ENCODE measurements at regions not wholly inside any gene's neighbourhood (a gene's known extent, or its start where the extent isn't known, plus 50 kb on each side); places are given as distances from the start of the nearest gene placed in this dataset.

DNA sequence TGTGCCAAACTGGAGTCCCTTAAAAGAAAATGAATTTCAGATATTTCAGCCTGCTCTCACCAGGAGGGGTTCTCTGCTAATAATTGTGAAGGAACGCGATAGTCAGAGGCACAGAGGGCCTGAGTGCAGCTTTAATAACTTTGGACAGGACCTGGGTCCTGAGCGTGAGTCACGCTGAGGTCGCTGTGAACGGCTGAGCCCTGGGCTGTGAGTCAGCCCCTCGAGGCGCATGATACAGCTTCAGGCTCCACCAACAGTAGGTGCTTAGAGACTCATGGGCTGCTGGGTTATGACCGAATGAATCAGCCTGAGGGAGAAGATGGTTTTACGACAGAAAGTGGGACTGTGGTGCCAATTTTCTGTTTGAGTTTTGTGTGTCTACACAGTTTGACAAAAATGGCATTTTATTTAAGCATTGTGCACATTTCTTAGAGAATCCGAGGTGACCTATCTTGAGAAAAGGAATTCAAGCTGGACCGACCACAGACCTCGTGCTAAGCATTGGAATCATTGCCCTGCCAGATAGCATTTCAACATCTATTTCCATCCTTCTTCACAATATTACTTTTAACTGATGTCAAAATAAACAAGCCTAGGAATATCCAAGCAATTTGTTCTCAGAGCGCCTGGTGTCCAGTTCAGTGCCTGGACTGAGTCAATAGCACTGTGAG, 183.0 kb downstream of the THBS2 start:
- Histone ChIP-seq H3K36me3 (no peaks in the 10 kb centered on the region), H3K4me1 (no peaks in the 10 kb centered on the region), H3K27ac (no peak overlapping the region), H3K9me3 (no peaks in the 10 kb centered on the region), H3K4me3 (no peak overlapping the region), H3K27me3 (no peaks in the 10 kb centered on the region)
- TF ChIP-seq, protein P1, sequence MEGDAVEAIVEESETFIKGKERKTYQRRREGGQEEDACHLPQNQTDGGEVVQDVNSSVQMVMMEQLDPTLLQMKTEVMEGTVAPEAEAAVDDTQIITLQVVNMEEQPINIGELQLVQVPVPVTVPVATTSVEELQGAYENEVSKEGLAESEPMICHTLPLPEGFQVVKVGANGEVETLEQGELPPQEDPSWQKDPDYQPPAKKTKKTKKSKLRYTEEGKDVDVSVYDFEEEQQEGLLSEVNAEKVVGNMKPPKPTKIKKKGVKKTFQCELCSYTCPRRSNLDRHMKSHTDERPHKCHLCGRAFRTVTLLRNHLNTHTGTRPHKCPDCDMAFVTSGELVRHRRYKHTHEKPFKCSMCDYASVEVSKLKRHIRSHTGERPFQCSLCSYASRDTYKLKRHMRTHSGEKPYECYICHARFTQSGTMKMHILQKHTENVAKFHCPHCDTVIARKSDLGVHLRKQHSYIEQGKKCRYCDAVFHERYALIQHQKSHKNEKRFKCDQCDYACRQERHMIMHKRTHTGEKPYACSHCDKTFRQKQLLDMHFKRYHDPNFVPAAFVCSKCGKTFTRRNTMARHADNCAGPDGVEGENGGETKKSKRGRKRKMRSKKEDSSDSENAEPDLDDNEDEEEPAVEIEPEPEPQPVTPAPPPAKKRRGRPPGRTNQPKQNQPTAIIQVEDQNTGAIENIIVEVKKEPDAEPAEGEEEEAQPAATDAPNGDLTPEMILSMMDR (IDR thresholded peaks at IDR 0.05): no peak
- DNase-seq: no peak
- ATAC-seq: peak; percentile 78
- intact Hi-C loops (cut with DNase I): no loop called here

DNA sequence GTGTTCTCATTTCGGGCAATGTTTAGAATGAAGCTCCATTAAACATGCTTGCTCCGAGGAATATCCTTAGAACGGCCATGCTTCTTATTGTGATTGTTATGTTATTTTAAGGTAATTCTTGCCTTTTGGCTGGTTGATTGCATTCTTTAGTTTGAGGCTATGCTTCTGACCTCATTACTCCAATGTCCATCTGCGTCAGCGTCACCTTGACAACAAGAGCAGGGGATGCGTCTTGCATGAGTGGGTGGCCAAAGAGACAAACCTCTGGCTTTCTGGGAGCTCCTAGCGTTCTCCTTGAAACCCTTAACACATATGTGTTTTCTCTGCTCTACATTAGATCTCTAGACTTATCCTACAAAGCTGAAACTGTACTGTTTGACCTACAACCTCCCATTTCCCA, 184.3 kb downstream of the THBS2 start:
- Histone ChIP-seq H3K4me1 (no peaks in the 10 kb centered on the region), H3K9me3 (no peaks in the 10 kb centered on the region), H3K27ac (no peak overlapping the region), H3K36me3 (no peaks in the 10 kb centered on the region), H3K4me3 (no peak overlapping the region), H3K27me3 (no peaks in the 10 kb centered on the region)
- intact Hi-C loops (cut with DNase I): no loop called here
- DNase-seq (no peak), ATAC-seq (no peak)
- TF ChIP-seq, protein P1 (IDR thresholded peaks at IDR 0.05): no peak

DNA sequence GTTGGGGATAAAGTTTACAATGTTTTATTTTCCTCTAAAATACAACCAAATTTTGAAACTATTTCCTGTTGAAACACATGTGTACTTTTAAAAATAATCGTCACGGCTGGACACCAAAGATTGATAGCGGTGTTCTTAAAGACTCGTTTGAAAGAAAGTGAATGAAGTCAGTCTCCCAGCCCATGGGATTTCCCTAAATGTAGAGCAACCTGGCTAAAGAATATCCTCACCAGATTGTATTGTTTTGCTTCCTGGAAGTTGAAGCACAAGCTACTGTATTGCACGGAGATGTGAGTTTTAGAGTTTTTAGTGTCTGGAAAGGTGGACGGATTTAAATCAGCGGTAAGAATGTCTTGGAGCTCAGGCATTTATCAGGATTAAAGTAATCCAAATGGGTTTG, 189.5 kb downstream of the THBS2 start:
- no peaks in the 10 kb centered on the region for H3K36me3 ChIP-seq
- no peak overlapping the region for H3K27ac ChIP-seq
- H3K9me3 ChIP-seq: no peaks in the 10 kb centered on the region
- H3K4me1 ChIP-seq: no peaks in the 10 kb centered on the region
- H3K27me3 ChIP-seq: no peaks in the 10 kb centered on the region
- DNase-seq (no peak), ATAC-seq (no peak)
- H3K4me3 ChIP-seq: no peak overlapping the region
- TF ChIP-seq, protein P1 (IDR thresholded peaks at IDR 0.05): no peak
- intact Hi-C loops (cut with DNase I): no loop called here

DNA sequence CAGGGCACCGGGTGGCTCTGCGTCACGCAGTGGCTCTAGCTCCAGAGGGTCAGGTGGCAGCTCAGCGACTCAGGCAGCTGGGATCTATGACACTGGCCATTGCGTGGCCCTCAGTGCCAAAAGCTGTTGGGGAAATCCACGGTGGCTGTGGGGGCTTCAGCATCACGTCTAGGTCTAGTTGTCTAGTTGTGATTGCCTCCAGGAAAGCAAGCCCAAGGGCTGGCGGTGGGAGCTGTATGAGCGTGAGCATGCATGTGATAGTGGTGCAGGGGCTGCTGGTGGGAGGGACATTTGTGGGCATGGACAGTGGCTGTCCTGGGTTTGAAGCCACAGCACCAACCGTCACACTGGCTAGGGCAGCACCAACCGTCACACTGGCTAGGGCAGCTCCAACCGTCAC, 191.4 kb downstream of the THBS2 start:
- intact Hi-C loops (cut with DNase I): no loop called here
- ATAC-seq (no peak), DNase-seq (no peak)
- Histone ChIP-seq H3K9me3 (no peaks in the 10 kb centered on the region), H3K4me1 (no peaks in the 10 kb centered on the region), H3K36me3 (no peaks in the 10 kb centered on the region), H3K27me3 (no peaks in the 10 kb centered on the region), H3K27ac (no peak overlapping the region), H3K4me3 (no peak overlapping the region)
- TF ChIP-seq, protein P1 (IDR thresholded peaks at IDR 0.05): no peak

DNA sequence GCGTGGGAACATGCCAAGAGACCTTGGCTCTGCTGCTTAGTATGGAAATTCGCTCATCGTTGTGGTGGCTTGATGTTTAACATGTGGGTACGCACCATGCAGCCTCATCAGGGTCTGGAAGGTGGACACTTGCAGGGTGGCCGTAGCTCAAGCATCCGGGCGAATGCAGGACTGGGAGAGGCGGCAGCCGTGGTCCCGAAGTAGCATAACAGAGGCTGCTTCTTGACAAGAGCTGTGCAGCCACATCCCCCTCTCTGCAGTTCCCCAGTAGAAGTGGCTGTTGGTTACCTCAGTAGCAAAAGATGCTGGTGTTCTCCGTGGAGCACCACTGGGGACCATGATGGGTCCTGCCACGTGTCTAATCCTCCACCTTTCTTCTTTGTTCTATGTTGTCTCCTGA, 195.0 kb downstream of the THBS2 start:
- H3K27ac ChIP-seq: no peak overlapping the region
- no peak for DNase-seq
- H3K4me1 ChIP-seq: no peaks in the 10 kb centered on the region
- intact Hi-C loops (cut with DNase I): no loop called here
- H3K9me3 ChIP-seq: no peaks in the 10 kb centered on the region
- no peaks in the 10 kb centered on the region for H3K27me3 ChIP-seq
- ATAC-seq: peak; percentile 19
- H3K36me3 ChIP-seq: no peaks in the 10 kb centered on the region
- TF ChIP-seq, protein P1 (IDR thresholded peaks at IDR 0.05): no peak
- no peak overlapping the region for H3K4me3 ChIP-seq

DNA sequence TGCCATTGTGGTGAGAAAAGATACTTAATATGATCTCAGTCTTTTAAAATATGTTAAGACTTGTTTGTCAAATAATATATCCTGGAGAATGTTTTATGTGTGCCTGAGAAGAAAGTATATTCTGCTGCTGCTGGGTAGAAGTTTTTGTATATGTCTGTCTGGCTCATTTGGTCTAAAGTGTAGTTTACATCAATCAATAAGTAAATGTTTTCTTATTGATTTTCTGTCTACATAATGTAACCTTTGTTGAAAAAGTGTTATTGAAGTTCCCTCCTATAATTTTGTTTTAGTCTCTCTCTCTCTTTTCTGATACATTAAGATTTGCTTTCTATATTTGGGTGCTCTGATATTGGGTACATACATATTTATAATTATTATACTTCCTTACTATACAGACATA, 201.2 kb downstream of the THBS2 start:
- no peaks in the 10 kb centered on the region for H3K4me1 ChIP-seq
- intact Hi-C loops (cut with DNase I): no loop called here
- H3K27me3 ChIP-seq: no peaks in the 10 kb centered on the region
- no peak overlapping the region for H3K27ac ChIP-seq
- H3K4me3 ChIP-seq: no peak overlapping the region
- TF ChIP-seq, protein P1 (IDR thresholded peaks at IDR 0.05): no peak
- no peaks in the 10 kb centered on the region for H3K36me3 ChIP-seq
- DNase-seq: no peak
- no peak for ATAC-seq
- H3K9me3 ChIP-seq: no peaks in the 10 kb centered on the region
